Activated naive CD4-positive, alpha-beta T cell treated with Interleukin-2 at 50 U/mL for 16 hours (primary cell): ENCODE measurements at regions not wholly inside any gene's neighbourhood (a gene's known extent, or its start where the extent isn't known, plus 50 kb on each side); places are given as distances from the start of the nearest gene placed in this dataset.
"Not testable (repeated sequence)": the region's sequence is repeated elsewhere in the genome, so short reads cannot be mapped to it uniquely, and the experiment has no call there.

Experiments used
- DNase-seq: peaks from one replicate; pipeline ENCODE4 v3.0.0-alpha.2; 2020

DNA sequence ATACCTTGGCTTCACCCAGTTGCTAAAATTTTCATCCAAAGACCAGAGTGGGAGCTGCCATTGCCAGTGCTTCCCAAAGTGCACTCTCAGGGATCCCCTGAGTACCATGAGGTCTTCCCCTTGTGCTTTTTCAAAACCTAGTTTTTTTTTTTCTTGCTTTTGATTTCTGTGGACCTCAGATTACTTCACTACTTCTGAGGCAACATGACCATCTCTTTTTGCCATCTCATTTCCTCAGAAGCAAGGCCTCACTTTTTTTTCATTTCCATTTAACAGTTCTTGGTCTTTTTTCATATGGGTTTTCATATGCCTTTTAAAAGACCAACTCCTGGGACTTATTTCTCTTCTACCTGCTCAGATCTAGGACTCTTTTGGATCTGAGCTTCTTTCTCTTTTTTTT, 64.1 kb upstream of the MMS22L start:
- DNase-seq = no peak

DNA sequence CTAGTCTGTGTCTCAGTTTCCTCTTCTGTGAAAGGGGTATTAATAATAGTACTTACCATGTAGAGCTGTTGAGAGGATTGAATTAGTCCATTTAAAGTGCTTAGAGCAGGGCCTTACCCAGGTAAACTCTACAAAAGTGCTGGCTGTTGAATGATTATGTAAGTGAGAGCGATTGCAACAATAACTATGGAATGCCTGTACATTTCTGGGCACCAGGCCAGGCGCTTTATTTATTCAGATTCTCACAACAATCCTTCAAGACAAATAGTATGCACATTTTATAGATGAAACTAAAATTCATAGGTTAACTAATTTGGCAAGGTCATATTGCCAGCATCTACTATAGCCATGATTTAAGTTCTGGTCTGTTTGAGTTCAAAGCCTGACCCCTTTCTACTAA, 78.3 kb upstream of the MMS22L start:
- no peak for DNase-seq

DNA sequence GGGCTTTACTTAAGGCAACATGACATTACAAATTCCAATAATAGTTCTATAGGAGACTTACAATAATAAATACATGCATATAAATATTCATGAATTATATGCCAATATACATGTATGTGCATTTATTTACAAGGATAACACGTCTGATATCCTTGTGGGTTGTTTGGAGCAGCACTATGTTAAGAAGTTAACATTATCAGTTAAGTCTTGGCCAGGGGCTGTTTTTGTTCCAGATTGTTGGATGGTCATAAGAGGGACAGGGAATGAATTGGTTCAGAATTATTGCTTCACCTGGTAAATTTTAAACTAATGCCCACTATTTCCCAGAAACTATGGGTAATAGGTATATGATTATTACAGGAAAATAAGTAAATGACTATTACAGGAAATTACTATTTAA, 81.3 kb upstream of the MMS22L start:
- no peak for DNase-seq

DNA sequence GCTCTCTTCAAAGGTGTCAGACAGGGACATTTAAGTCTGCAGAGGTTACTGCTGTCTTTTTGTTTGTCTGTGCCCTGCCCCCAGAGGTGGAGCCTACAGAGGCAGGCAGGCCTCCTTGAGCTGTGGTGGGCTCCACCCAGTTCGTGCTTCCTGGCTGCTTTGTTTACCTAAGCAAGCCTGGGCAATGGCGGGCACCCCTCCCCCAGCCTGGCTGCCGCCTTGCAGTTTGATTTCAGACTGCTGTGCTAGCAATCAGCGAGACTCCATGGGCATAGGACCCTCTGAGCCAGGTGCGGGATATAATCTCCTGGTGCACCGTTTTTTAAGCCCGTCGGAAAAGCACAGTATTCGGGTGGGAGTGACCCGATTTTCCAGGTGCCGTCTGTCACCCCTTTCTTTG, 99.1 kb upstream of the MMS22L start:
- not testable (repeated sequence) for DNase-seq

DNA sequence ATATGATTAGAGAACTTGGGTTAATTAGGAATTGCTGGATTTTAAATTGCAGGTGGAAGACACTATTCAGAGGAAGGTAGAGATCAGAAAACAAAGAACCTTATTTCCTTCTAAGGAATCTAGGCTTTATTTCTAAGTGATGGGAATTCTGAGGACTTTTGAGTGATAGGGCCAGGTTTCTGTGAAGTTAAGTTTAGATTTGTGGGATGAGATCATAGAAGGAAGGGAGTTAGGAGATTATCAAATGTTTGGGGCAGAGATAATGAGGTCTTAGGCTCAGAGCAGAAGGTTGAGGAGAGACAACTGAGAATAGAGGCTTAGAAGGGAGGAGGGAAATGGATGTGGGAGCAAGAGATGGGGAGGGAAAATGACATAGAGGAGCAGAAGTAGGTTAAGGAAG, 109.7 kb upstream of the MMS22L start:
- no peak for DNase-seq

DNA sequence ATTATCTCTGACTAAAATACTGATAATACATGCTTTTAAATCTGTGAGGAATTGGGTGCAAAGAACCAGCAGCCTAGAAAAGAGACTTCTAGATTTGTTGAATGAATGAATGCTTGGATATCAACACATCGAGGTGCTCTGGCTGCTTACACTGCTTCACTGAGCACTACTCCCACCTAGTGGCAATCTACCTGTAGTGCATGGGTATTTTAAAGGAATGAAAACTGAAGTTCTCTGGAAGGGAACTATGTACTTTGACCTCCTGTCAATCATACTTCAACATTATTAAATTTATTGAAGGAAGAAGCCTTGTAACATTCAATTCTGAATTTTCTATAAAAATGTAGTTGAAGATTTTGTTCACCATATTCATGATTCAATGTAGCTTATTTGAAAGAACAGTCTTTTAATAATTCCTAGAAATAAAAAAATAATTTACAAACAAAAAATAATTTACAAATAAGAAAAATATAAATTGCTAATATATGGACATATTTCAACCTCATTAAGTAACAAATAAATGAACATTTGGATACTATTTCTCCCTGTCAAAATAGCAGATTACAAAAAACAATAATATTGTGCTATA, 111.2 kb upstream of the MMS22L start:
- DNase-seq = peak; percentile 26

DNA sequence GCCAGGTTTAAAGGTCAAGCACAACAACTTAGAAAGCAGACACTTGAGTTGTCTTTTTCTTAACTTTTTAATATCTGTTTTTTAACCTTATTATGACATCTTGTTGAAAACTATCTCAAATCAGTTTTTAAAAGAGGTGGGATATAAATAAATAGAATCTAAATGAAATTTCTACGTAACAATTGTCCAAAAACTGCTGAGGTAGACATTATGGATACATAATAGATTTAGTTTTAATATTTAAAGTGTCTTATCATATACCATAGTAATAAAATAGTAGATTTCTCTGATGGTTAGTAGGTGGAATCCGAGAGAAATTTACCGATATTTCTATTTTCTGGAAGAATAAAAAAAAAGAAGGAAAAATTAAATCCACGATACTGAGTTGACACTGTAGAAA, 113.9 kb upstream of the MMS22L start:
- DNase-seq = no peak

DNA sequence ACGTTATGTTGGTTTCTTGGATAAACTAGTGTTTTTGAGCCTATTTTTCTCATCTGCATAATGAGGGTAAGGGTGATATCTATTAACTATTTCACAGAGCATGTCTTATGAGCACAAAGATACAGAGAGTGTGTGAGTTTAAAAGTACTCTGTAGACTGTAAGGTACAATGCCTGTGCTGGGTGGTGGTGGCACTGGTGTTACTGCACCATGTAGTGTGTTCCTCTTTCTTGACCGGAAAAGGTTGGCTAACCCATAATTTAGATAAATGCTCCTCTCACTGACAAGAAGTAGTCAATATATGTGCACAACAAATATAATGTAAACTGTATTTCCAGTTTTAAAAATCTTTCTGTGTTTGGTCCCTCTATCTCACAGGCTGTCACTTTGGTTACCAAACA, 116.2 kb upstream of the MMS22L start:
- DNase-seq = no peak

DNA sequence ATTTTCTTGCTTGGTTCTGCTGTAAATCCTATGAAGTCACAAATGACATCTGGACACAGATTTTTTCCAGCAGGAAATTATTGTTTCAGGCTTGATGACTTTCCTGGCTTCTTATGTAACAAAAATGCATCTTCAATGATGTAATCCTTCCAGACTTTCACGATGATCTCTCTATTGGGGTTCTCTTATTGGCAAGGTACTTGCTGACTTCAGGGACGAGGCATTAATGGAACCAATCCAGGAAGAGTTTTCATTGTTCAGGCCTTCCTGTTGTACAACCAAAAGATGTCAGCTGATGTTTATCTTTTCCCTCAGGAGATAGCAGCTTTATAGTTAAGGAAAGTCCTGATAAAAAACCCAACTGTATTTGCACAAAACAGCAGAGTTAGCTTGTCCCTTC, 118.5 kb upstream of the MMS22L start:
- no peak for DNase-seq

DNA sequence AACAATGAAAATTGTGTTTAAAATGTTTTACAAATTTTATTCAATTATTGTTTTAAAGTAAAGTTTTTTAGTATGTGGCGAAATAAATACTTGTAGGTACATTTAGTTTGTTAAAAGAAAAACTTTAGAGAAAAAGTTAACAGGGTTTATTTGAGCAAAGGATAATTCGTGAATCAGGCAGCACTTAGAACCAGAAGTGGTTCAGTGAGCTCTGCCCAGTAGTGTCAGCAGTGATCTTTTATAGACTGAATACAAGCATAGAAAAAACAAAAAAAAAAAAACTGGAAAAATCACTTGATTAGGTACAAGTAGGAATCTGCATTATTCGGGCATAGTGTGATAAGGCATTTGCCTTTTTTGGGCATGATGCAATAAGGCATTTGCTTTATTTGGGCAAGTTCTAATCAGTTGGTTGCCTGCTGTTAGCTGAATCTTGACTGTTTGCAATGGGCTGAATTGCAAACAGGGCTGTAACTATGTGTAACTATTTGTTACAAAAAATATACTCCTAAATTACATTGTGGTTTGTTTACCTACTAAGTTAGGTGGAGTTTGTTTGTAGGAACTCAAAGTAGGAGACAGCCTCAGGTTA, 122.9 kb upstream of the MMS22L start:
- no peak for DNase-seq

DNA sequence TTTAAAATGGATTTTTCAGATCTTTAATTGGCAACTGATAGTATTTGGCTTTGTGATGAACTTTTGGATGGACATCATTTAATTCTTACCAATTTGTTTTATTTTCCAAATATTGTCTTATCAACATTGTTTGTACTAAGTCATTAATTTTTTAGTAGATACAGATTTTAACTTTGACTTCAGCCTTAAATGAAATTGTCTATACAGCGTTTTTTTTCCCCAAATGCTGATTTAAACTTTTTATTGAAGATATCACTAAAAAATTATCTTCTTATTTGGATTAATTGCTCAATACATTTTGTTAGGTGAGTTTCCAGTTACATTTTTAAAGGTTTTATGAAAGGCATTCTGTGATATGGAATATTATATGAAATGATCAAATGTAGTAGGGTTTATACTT, 123.6 kb upstream of the MMS22L start:
- DNase-seq = no peak

DNA sequence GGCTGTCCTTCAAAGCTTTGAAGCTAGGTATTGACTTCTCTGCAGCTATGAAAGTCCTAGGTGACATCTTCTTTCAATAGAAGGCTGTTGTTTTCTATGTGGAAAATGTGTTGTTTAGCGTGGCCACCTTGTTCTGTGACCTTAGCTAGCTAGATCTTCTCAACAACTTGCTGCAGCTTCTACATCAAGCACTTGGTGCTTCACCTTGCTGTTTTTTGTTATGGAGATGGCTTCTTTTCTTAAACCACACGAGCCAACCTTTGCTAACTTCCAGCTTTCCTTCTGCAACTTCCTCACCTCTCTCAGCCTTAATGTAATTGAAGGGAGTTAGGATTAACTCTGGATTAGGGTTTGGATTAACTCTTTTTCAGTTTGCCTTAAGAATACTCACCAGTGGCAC, 128.6 kb upstream of the MMS22L start:
- DNase-seq = no peak

DNA sequence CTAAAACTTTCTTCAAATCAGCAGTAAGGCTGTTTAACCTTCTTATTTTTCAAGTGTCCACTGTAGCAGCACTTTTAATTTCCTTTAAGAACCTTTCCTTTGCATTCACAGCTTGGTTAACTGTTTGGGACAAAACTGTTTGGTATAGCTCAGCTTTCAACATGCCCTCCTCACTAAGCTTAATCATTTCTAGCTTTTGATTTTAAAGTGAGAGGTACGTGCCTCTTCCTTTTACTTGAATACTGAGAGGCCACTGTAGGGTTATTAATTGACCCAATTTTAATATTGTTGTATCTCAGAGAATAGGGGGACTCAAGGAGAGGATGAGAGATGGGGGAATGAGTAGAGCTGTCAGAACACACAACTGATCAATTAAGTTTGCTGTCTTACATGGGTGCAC, 129.5 kb upstream of the MMS22L start:
- no peak for DNase-seq

DNA sequence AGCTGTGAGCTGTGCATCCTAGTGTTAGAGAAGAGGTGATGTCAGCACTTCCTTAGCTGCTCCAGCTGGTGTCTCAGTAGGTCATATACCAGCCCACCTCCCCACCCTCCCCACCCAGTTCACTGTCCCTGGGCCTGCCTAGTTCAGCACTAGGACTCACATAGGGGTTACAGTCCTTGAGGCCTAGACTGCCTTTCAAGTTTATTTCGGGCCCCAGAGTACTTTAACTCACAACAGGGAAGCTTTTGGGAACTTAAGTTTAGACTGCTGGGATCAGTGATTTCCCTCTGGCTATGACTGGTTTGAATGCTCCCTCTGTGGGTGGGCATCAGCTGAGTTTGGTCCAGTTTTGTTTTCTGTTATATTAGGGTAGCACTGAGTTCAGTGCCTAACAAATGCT, 139.2 kb upstream of the MMS22L start:
- DNase-seq = no peak

DNA sequence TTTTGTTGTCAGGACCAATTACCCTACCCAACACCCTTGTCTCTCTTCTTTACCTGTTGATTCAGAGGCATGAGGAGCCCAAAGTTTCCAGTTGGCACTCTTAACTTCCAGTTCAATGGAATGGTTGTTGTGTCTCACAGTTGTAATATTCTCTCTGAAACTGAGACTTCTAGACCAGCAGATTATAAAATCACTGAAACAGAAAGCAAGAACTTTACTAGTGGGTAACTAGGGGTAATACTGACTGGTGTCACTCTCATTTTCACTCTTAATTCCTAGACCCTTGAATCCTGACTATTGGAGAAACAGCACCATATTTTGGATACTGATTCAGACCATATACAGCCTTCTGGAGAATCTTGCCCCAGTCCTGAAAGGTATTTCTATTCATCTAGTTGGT, 140.2 kb upstream of the MMS22L start:
- no peak for DNase-seq

DNA sequence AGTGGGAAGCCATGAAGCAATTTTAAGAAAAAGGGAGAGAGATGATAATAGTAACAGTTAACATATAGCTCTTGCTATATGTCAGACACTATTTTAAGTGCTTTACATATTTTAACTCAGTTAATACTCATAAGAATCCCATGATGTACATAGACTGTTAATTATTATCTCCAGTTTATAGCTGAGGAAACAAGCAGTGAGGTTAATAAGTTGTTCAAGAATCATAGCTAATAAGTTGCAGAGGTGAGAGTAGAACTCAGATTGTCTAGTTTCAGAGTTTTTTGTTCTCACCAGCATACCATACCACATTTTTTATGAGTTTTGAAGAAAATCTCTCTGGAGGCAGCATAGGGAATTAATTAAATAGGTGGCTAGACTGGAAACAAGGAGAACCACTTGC, 144.6 kb upstream of the MMS22L start:
- DNase-seq = no peak

DNA sequence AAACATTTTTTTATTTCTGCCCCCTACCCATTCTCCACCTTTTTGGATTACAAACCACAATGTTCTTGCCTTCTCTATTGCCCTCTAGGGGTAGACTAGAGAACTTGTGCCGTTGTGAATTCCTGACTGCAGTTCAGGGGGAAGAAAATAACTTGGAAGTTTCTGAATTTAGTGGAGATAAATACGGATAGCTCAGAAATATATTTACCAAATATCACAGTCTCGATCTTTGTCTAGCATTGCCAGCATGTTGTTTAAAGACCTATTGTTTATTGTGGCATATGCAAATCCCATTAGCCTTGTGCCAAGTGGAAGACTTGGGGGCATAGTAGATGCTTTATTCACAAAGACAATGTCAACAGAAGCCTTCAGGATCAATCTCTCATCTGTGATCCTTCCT, 154.1 kb upstream of the MMS22L start:
- no peak for DNase-seq

DNA sequence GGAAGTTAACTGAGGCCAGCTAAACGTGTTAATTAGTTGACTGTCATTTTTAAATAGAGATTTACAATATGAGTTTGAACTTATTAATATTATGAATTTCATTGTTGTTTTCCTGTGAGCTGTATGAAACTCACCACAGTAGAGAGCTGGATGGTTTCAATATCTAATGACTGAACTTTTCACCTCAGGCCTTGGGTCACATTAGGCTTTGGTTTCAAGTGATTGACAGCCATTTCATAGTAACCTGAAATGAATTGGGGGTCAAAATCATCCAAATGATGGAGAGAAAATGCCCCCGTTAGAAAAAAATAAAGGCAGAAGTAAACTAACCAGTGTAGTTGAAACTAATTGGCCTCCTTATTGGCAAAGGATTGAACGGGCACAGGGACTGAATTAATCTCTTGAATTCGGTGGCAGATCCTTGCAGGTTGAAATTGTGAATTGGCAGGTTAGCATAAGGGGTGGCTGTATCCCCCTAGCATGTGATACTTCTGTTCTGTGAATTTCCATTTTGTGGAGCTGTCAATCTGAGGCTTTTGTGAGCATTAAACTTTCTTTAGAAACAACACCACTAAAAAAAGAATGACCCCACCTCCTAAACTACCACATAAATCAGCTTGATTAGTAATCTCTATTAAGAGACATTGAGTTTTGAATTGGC, 155.1 kb upstream of the MMS22L start:
- no peak for DNase-seq

DNA sequence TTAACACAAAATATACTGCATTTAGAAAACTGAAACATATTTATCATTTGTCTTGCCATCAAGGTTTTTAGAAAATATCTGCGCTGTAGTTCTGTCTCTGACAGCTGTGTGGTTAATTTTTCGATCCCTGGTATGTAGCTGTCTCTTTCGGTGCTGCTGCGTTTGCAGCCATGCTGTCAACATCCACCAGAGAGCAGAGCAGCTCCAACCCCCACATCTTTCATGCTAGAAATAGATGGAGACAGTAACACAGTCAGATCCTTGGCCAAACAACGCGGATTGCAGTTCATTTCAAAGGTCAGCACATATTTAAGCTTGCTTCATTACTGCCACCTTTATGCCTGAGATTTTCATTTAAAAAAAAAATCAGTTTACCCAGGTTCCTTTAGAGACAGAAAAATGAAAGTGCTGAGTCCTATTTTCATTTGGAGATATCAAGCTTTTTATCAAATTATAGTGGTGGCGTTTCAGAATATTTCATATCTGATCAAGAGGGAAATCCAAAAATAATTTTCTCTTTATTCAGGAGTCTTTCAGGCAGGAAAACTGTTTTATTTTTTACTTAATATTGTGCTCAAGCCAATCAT, 157.7 kb upstream of the MMS22L start:
- no peak for DNase-seq

DNA sequence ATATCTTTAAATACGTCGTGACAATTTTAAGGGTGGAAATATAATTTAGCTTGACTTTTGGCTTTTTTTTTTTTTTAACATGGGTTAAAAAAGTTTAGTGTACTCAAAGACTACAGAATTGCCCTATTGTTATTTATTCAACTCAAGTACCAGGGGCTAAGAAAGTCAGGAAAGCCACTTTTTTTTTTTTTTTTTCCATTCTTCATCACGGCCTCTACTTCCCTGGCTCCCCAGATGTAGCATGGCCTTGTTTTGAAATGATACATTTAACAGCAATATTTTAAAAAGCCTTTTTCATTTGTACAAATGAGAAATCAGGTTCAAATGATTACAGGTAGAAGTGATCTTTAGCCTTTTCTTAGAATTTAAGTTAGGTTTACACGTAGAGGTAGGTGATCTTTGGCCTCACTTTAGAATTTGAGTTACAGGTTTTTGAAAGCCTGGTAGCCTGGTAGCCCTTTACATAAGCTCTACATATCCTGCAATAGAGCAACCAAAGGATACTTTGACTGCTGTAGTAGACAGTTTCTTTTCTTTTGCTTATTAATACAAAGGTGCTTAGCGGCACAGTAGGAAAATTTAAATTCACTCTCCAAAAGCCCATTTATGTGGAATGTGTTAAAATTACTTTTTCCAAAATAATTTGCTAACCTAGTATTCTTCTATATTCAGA, 160.5 kb upstream of the MMS22L start:
- no peak for DNase-seq

DNA sequence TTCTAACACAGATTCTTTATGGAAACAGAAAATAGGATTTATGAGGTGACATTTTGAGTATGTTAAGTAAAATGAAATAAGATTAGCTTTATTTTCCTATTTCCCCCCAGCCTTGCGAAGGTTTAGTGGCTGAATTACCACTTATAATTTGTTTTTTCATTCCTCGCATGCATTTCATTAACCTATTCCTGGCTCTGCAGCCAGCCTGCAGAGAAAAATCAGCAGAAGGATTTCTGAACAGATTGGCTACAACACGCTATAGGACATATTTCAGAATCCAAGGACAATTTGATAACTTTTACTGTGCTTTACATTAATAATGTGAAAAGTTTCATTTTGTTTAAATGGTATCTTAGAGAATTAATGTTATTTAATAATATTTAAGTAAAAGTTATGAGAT, 162.4 kb upstream of the MMS22L start:
- no peak for DNase-seq

DNA sequence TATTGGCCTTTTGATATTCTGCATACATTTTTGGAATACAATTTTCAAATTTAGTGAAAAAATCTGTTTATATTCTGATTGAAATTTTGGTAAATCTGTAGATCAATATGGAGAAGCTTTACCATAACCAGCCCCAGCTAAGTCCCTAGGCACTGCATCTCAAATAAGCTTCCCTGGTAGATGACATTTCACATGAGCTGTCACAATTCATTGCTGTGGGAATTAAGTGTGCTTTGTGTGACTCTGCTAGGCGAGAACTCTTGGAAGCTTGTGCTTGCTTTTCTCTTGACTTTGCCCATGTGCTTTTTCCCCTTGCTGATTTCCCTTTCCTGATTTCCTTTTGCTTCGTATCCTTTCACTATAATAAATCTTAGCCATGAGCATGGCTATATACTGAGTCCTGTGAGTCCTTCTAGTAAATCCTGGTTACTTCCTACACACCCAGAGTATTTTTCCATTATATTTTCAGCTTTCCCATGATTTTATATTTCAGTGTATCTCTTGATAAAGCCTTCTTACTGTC, 166.5 kb upstream of the MMS22L start:
- no peak for DNase-seq

DNA sequence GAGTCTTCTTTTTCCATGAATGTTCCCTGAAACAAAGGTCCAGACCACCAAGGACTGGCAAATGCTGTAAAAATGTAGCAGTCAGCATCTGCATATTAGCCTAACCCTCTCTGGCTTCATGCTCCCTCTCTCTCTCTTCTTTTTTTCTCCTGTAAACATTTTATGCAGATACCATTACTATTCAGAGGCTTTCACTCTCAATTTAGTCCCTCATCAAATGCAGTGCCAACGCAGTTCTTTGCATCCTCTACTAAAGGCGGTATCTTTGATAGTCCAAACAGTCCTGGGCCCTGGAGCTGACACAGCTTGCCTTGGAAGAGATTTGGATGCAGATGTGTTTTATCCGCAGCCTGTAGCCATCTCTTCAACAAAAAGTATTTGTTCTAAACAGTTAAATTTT, 167.1 kb upstream of the MMS22L start:
- DNase-seq = no peak

DNA sequence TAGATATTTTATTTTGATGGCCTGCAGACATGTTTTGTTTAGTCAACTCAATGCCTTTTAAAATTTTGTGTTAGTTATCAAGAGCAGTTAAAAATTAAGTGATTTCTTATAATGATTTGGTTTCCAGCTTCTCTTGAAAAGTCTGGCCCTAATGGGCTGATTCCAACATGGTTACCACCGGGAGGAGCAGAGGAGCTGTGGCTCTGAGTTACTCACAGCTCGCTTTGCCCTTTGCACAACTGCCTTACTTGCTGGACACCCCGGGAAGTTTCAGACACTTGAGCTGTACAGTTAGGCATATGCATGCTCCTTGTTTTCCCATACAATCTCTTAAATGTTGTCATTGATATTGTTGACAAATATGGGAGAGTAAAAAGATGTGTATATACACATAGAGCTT, 173.1 kb upstream of the MMS22L start:
- no peak for DNase-seq
